Upper lobe of right lung (tissue), 1 donor: ENCODE measurements at regions not wholly inside any gene's neighbourhood (a gene's known extent, or its start where the extent isn't known, plus 50 kb on each side); places are given as distances from the start of the nearest gene placed in this dataset.

ENCODE experiments used
- ATAC-seq: fragments of 200-7000 bp; cut with Tn5 transposase; one replicate; pipeline ENCODE4 v1.9.1; 2020; ENCODE audit warnings: mild to moderate bottlenecking, moderate library complexity
- DNase-seq: peaks from one replicate; pipeline ENCODE4 v3.0.0-alpha.2; 2020
- H3K27ac ChIP-seq: fragments of 200-600 bp; one replicate; pipeline ENCODE4 v1.8.0; 2022
- H3K27me3 ChIP-seq: fragments of 200-600 bp; one replicate; pipeline ENCODE4 v1.8.0; 2022; ENCODE audit warnings: mild to moderate bottlenecking
- H3K36me3 ChIP-seq: fragments of 200-600 bp; one replicate; pipeline ENCODE4 v1.8.0; 2022
- H3K4me1 ChIP-seq: fragments of 200-600 bp; one replicate; pipeline ENCODE4 v1.8.0; 2022
- H3K4me3 ChIP-seq: fragments of 200-600 bp; one replicate; pipeline ENCODE4 v1.8.0; 2022; ENCODE audit warnings: mild to moderate bottlenecking
- H3K9me3 ChIP-seq: fragments of 200-600 bp; one replicate; pipeline ENCODE4 v1.8.0; 2022
- CTCF ChIP-seq: fragments of 200-600 bp; IDR thresholded peaks from one replicate; pipeline ENCODE4 v1.8.0; 2022; ENCODE audit warnings: antibody characterized with exemption
- intact Hi-C: fragments of 100-400 bp; cut with DNase I; formaldehyde crosslinking; loops from one replicate; pipeline ENCODE4 v1.11.0; 2022
- donor health status: DM: no; HTN: yes; CAD: no; lungs with severe emphysema.

GRCh38 chr4:82192017-82192673 lies 181.6 kb downstream of the HNRNPD start:
- no peak overlapping the region for H3K27ac ChIP-seq
- no peaks in the 10 kb centered on the region for H3K36me3 ChIP-seq
- no peaks in the 10 kb centered on the region for H3K4me1 ChIP-seq
- no peak for TF ChIP-seq CTCF
- H3K9me3 ChIP-seq: no peaks in the 10 kb centered on the region
- no peaks in the 10 kb centered on the region for H3K27me3 ChIP-seq
- no peak overlapping the region for H3K4me3 ChIP-seq
- DNase-seq (no peak), ATAC-seq (no peak)
- intact Hi-C loops: no loop called here

GRCh38 chr4:82181789-82182188 lies 192.0 kb downstream of the HNRNPD start:
- no peaks in the 10 kb centered on the region for H3K27me3 ChIP-seq
- TF ChIP-seq CTCF: no peak
- H3K4me3 ChIP-seq: no peak overlapping the region
- intact Hi-C loops: no loop called here
- no peaks in the 10 kb centered on the region for H3K9me3 ChIP-seq
- no peak for ATAC-seq
- no peak for DNase-seq
- H3K4me1 ChIP-seq: no peaks in the 10 kb centered on the region
- no peak overlapping the region for H3K27ac ChIP-seq
- H3K36me3 ChIP-seq: no peaks in the 10 kb centered on the region

GRCh38 chr4:82172186-82172585 lies 201.6 kb downstream of the HNRNPD start:
- no peak overlapping the region for H3K27ac ChIP-seq
- intact Hi-C loops: no loop called here
- no peaks in the 10 kb centered on the region for H3K4me1 ChIP-seq
- no peaks in the 10 kb centered on the region for H3K9me3 ChIP-seq
- ATAC-seq (no peak), DNase-seq (no peak)
- no peak overlapping the region for H3K4me3 ChIP-seq
- no peak for TF ChIP-seq CTCF
- no peaks in the 10 kb centered on the region for H3K27me3 ChIP-seq
- H3K36me3 ChIP-seq: no peaks in the 10 kb centered on the region

GRCh38 chr4:82171531-82172155 lies 202.1 kb downstream of the HNRNPD start:
- TF ChIP-seq CTCF: no peak
- no peaks in the 10 kb centered on the region for H3K36me3 ChIP-seq

GRCh38 chr4:82149750-82150149 lies 224.0 kb downstream of the HNRNPD start:
- no peak for TF ChIP-seq CTCF
- Histone ChIP-seq H3K27ac (no peak overlapping the region), H3K36me3 (no peaks in the 10 kb centered on the region), H3K27me3 (no peaks in the 10 kb centered on the region), H3K4me3 (no peak overlapping the region), H3K4me1 (no peaks in the 10 kb centered on the region), H3K9me3 (no peaks in the 10 kb centered on the region)
- intact Hi-C loops: no loop called here
- no peak for ATAC-seq
- no peak for DNase-seq

More at GRCh38 chr4:82171531-82172155, 202.1 kb downstream of the HNRNPD start:
- DNase-seq (no peak), ATAC-seq (no peak)
- intact Hi-C loops: no loop called here
- Histone ChIP-seq H3K27me3 (no peaks in the 10 kb centered on the region), H3K27ac (no peak overlapping the region), H3K4me3 (no peak overlapping the region), H3K4me1 (no peaks in the 10 kb centered on the region), H3K9me3 (no peaks in the 10 kb centered on the region)
